Activated naive CD8-positive, alpha-beta T cell treated with anti-CD3 and anti-CD28 coated beads for 36 hours (primary cell): ENCODE measurements at regions not wholly inside any gene's neighbourhood (a gene's known extent, or its start where the extent isn't known, plus 50 kb on each side); places are given as distances from the start of the nearest gene placed in this dataset.

Experiments used
- DNase-seq: peaks from one replicate; pipeline ENCODE4 v3.0.0; 2021
- H3K27ac Mint-ChIP-seq: one replicate; pipeline ENCODE4 v1.8.0; 2022; ENCODE audit warnings: mild to moderate bottlenecking, moderate library complexity, mixed read lengths
- H3K27me3 Mint-ChIP-seq: one replicate; pipeline ENCODE4 v1.8.0; 2022; ENCODE audit warnings: mild to moderate bottlenecking, mixed read lengths
- H3K36me3 Mint-ChIP-seq: one replicate; pipeline ENCODE4 v1.8.0; 2021; ENCODE audit warnings: mild to moderate bottlenecking, mixed read lengths
- H3K4me1 Mint-ChIP-seq: one replicate; pipeline ENCODE4 v1.8.0; 2021; ENCODE audit warnings: mixed read lengths
- H3K4me3 Mint-ChIP-seq: one replicate; pipeline ENCODE4 v1.8.0; 2022; ENCODE audit warnings: mild to moderate bottlenecking, moderate library complexity, mixed read lengths
- H3K9me3 Mint-ChIP-seq: one replicate; pipeline ENCODE4 v1.8.0; 2022; ENCODE audit warnings: mixed read lengths

- peaks cover 13% of the 10 kb centered on the region for H3K9me3 Mint-ChIP-seq
- H3K36me3 Mint-ChIP-seq = no peaks in the 10 kb centered on the region
- H3K27me3 Mint-ChIP-seq = no peaks in the 10 kb centered on the region
- no peak for DNase-seq
- no peaks in the 10 kb centered on the region for H3K4me1 Mint-ChIP-seq
- no peak overlapping the region for H3K27ac Mint-ChIP-seq
- no peak overlapping the region for H3K4me3 Mint-ChIP-seq
Measured at GRCh38 chr11:41989823-41990380, 530.5 kb upstream of the LRRC4C start.

- Mint-ChIP-seq H3K27me3 (no peaks in the 10 kb centered on the region), H3K9me3 (peaks cover 10% of the 10 kb centered on the region), H3K4me1 (no peaks in the 10 kb centered on the region), H3K4me3 (no peak overlapping the region), H3K36me3 (no peaks in the 10 kb centered on the region), H3K27ac (no peak overlapping the region)
- no peak for DNase-seq
Measured at GRCh38 chr11:41996533-41996932, 537.1 kb upstream of the LRRC4C start.

- Mint-ChIP-seq H3K4me3 (no peak overlapping the region), H3K9me3 (peaks cover 6% of the 10 kb centered on the region), H3K27me3 (no peaks in the 10 kb centered on the region), H3K36me3 (no peaks in the 10 kb centered on the region), H3K27ac (no peak overlapping the region), H3K4me1 (no peaks in the 10 kb centered on the region)
- DNase-seq = no peak
Measured at GRCh38 chr11:41997844-41998401, 538.5 kb upstream of the LRRC4C start.

GRCh38 chr11:41999066-41999465, 539.6 kb upstream of the LRRC4C start:
- Mint-ChIP-seq H3K4me1 (no peaks in the 10 kb centered on the region), H3K27me3 (no peaks in the 10 kb centered on the region), H3K4me3 (no peak overlapping the region), H3K9me3 (peaks cover 4% of the 10 kb centered on the region), H3K27ac (no peak overlapping the region), H3K36me3 (no peaks in the 10 kb centered on the region)
- DNase-seq = no peak

- no peaks in the 10 kb centered on the region for H3K4me1 Mint-ChIP-seq
- H3K4me3 Mint-ChIP-seq = no peak overlapping the region
- DNase-seq = no peak
- H3K9me3 Mint-ChIP-seq = peaks cover 6% of the 10 kb centered on the region
- H3K27ac Mint-ChIP-seq = no peak overlapping the region
- H3K36me3 Mint-ChIP-seq = no peaks in the 10 kb centered on the region
- no peaks in the 10 kb centered on the region for H3K27me3 Mint-ChIP-seq
Measured at GRCh38 chr11:42003801-42004200, 544.3 kb upstream of the LRRC4C start.

GRCh38 chr11:42006766-42007165, 547.3 kb upstream of the LRRC4C start:
- H3K4me1 Mint-ChIP-seq = no peaks in the 10 kb centered on the region
- H3K9me3 Mint-ChIP-seq = peaks cover 12% of the 10 kb centered on the region
- H3K27me3 Mint-ChIP-seq = no peaks in the 10 kb centered on the region
- H3K36me3 Mint-ChIP-seq = no peaks in the 10 kb centered on the region
- DNase-seq = no peak
- no peak overlapping the region for H3K4me3 Mint-ChIP-seq
- no peak overlapping the region for H3K27ac Mint-ChIP-seq

GRCh38 chr11:42012271-42012670, 552.8 kb upstream of the LRRC4C start:
- H3K27me3 Mint-ChIP-seq = no peaks in the 10 kb centered on the region
- peaks cover 11% of the 10 kb centered on the region for H3K9me3 Mint-ChIP-seq
- H3K36me3 Mint-ChIP-seq = no peaks in the 10 kb centered on the region

GRCh38 chr11:42013656-42014201, 554.3 kb upstream of the LRRC4C start:
- H3K27me3 Mint-ChIP-seq = no peaks in the 10 kb centered on the region
- H3K4me3 Mint-ChIP-seq = no peak overlapping the region
- no peak overlapping the region for H3K27ac Mint-ChIP-seq
- DNase-seq = no peak
- no peaks in the 10 kb centered on the region for H3K36me3 Mint-ChIP-seq
- H3K9me3 Mint-ChIP-seq = peaks cover 12% of the 10 kb centered on the region
- no peaks in the 10 kb centered on the region for H3K4me1 Mint-ChIP-seq

More at GRCh38 chr11:42012271-42012670, 552.8 kb upstream of the LRRC4C start:
- H3K27ac Mint-ChIP-seq = no peak overlapping the region
- no peak for DNase-seq
- H3K4me1 Mint-ChIP-seq = no peaks in the 10 kb centered on the region
- no peak overlapping the region for H3K4me3 Mint-ChIP-seq

- Mint-ChIP-seq H3K4me1 (no peaks in the 10 kb centered on the region), H3K4me3 (no peak overlapping the region), H3K9me3 (peaks cover 14% of the 10 kb centered on the region), H3K36me3 (no peaks in the 10 kb centered on the region), H3K27me3 (no peaks in the 10 kb centered on the region), H3K27ac (no peak overlapping the region)
- DNase-seq = no peak
Measured at GRCh38 chr11:42021911-42022310, 562.5 kb upstream of the LRRC4C start.

GRCh38 chr11:42023267-42023666, 563.8 kb upstream of the LRRC4C start:
- no peaks in the 10 kb centered on the region for H3K36me3 Mint-ChIP-seq
- no peak overlapping the region for H3K27ac Mint-ChIP-seq
- H3K4me3 Mint-ChIP-seq = no peak overlapping the region
- H3K27me3 Mint-ChIP-seq = no peaks in the 10 kb centered on the region
- no peaks in the 10 kb centered on the region for H3K4me1 Mint-ChIP-seq
- DNase-seq = no peak
- peaks cover 16% of the 10 kb centered on the region for H3K9me3 Mint-ChIP-seq

- Mint-ChIP-seq H3K27me3 (no peaks in the 10 kb centered on the region), H3K4me3 (no peak overlapping the region), H3K36me3 (no peaks in the 10 kb centered on the region), H3K9me3 (peaks cover 16% of the 10 kb centered on the region), H3K4me1 (no peaks in the 10 kb centered on the region), H3K27ac (no peak overlapping the region)
- no peak for DNase-seq
Measured at GRCh38 chr11:42025121-42025803, 565.8 kb upstream of the LRRC4C start.

GRCh38 chr11:42034826-42035225, 575.4 kb upstream of the LRRC4C start:
- no peak overlapping the region for H3K4me3 Mint-ChIP-seq

GRCh38 chr11:42036201-42036600, 576.7 kb upstream of the LRRC4C start:
- Mint-ChIP-seq H3K27me3 (no peaks in the 10 kb centered on the region), H3K27ac (no peak overlapping the region), H3K36me3 (no peaks in the 10 kb centered on the region), H3K9me3 (no peaks in the 10 kb centered on the region), H3K4me3 (no peak overlapping the region), H3K4me1 (no peaks in the 10 kb centered on the region)
- DNase-seq = no peak

More at GRCh38 chr11:42034826-42035225, 575.4 kb upstream of the LRRC4C start:
- Mint-ChIP-seq H3K27me3 (no peaks in the 10 kb centered on the region), H3K36me3 (no peaks in the 10 kb centered on the region), H3K4me1 (no peaks in the 10 kb centered on the region), H3K27ac (no peak overlapping the region), H3K9me3 (no peaks in the 10 kb centered on the region)
- DNase-seq = no peak

- H3K36me3 Mint-ChIP-seq = no peaks in the 10 kb centered on the region
- DNase-seq = no peak
Measured at GRCh38 chr11:42043312-42043711, 583.9 kb upstream of the LRRC4C start.

GRCh38 chr11:42047637-42048555, 588.4 kb upstream of the LRRC4C start:
- H3K27me3 Mint-ChIP-seq = no peaks in the 10 kb centered on the region
- peaks cover 13% of the 10 kb centered on the region for H3K9me3 Mint-ChIP-seq
- no peaks in the 10 kb centered on the region for H3K4me1 Mint-ChIP-seq
- H3K27ac Mint-ChIP-seq = no peak overlapping the region
- H3K36me3 Mint-ChIP-seq = no peaks in the 10 kb centered on the region
- no peak overlapping the region for H3K4me3 Mint-ChIP-seq
- no peak for DNase-seq

More at GRCh38 chr11:42043312-42043711, 583.9 kb upstream of the LRRC4C start:
- Mint-ChIP-seq H3K27me3 (no peaks in the 10 kb centered on the region), H3K27ac (no peak overlapping the region), H3K4me1 (no peaks in the 10 kb centered on the region), H3K4me3 (no peak overlapping the region), H3K9me3 (peaks cover 6% of the 10 kb centered on the region)
